ENCODE measurements at regions not wholly inside any gene's neighbourhood (a gene's known extent, or its start where the extent isn't known, plus 50 kb on each side); places are given as distances from the start of the nearest gene placed in this dataset.

DNA sequence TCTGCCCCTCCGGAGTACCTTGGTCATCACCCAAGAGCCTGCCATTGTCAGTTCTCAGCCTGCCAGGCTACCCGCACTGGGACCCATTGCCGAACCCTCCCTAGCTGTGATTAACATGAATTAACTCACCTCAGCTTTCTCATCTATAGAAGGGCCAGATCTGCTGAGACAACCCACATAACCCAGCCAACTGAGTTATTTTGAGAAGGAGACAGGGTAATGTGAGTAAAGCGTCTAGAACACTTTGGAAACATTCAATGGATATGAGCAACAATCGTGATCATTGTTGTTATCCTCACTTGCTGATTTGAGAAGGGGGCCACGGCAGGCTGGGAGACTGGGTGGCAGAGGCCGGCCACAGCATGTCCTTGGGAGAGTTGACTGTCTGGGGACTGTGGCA lies 196.8 kb downstream of the GLI2 start:
- Histone ChIP-seq H3K4me1 (ENCODE audit: control insufficient read depth in 1 of 2, insufficient read depth in 2 of 2, low read length in 2 of 2) (peaks cover 26 to 49% of the 10 kb centered on the region in 2 experiments), H3K9ac (ENCODE audit: low read length) (no peak overlapping the region), H3K4me2 (ENCODE audit: low read length) (no peak overlapping the region), H3K36me3 (ENCODE audit: control insufficient read depth in 1 of 2, insufficient read depth in 2 of 2, low read length in 2 of 2) (no peaks in the 10 kb centered on the region), H3K9me2 (ENCODE audit: insufficient read depth) (no peaks in the 10 kb centered on the region), H3K4me3 (replicated peaks in 1 of 2; ENCODE audit: low read depth in 1 of 2, low read length in 2 of 2) (no peak overlapping the region), H3K9me3 (ENCODE audit: control insufficient read depth in 1 of 2, insufficient read depth in 1 of 2, low read depth in 1 of 2, low read length in 2 of 2) (no peaks in the 10 kb centered on the region; a peak in 1 of 4 replicates), H4K20me1 (ENCODE audit: insufficient read depth) (no peaks in the 10 kb centered on the region), H3K79me2 (ENCODE audit: insufficient read depth, low read length) (no peaks in the 10 kb centered on the region), H3K27me3 (ENCODE audit: insufficient read depth, low read length) (peaks cover 4% of the 10 kb centered on the region; the same call in 1 of the 2 replicates), H2AFZ (ENCODE audit: low read depth, low read length, poor library complexity, severe bottlenecking) (no peak overlapping the region), H3K27ac (ENCODE audit: low read depth, low read length) (no peak overlapping the region)
- no peak for DNase-seq (ENCODE audit: low read depth, low spot score)
- CTCF ChIA-PET: no interaction called here
- BruUV-seq (replicated peaks): no TSS peak
- RAD21 ChIA-PET (ENCODE audit: low non-redundant PET in 1 of 2, low total read pairs in 2 of 2, uncharacterized antibody in 2 of 2, unreplicated experiment in 2 of 2): no interaction called here
- no peak for TF ChIP-seq SIN3A (IDR thresholded peaks at IDR 0.05; ENCODE audit: low read depth)
- TF ChIP-seq EGR1 (IDR thresholded peaks at IDR 0.05; ENCODE audit: low read depth): no peak
- TF ChIP-seq EZH2phosphoT487 (IDR thresholded peaks at IDR 0.05; ENCODE audit: borderline replicate concordance): no peak
- no peak for TF ChIP-seq POLR2AphosphoS5 (IDR thresholded peaks at IDR 0.05; ENCODE audit: low read depth, low read length)
- TF ChIP-seq FOSL1 (IDR thresholded peaks at IDR 0.05; ENCODE audit: low read depth): no peak
- TF ChIP-seq, protein P1, sequence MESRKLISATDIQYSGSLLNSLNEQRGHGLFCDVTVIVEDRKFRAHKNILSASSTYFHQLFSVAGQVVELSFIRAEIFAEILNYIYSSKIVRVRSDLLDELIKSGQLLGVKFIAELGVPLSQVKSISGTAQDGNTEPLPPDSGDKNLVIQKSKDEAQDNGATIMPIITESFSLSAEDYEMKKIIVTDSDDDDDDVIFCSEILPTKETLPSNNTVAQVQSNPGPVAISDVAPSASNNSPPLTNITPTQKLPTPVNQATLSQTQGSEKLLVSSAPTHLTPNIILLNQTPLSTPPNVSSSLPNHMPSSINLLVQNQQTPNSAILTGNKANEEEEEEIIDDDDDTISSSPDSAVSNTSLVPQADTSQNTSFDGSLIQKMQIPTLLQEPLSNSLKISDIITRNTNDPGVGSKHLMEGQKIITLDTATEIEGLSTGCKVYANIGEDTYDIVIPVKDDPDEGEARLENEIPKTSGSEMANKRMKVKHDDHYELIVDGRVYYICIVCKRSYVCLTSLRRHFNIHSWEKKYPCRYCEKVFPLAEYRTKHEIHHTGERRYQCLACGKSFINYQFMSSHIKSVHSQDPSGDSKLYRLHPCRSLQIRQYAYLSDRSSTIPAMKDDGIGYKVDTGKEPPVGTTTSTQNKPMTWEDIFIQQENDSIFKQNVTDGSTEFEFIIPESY (IDR thresholded peaks at IDR 0.05; ENCODE audit: extremely low read depth, insufficient replicate concordance, low read length): no peak
- TF ChIP-seq RAD21 (IDR thresholded peaks at IDR 0.05; ENCODE audit: low read depth): no peak
- TF ChIP-seq, protein P2, sequence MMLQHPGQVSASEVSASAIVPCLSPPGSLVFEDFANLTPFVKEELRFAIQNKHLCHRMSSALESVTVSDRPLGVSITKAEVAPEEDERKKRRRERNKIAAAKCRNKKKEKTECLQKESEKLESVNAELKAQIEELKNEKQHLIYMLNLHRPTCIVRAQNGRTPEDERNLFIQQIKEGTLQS (IDR thresholded peaks at IDR 0.05): no peak
- no peak for TF ChIP-seq EZH2 (IDR thresholded peaks at IDR 0.05)
- TF ChIP-seq CBX3 (IDR thresholded peaks at IDR 0.05; ENCODE audit: low read depth): no peak
- TF ChIP-seq, protein P3, sequence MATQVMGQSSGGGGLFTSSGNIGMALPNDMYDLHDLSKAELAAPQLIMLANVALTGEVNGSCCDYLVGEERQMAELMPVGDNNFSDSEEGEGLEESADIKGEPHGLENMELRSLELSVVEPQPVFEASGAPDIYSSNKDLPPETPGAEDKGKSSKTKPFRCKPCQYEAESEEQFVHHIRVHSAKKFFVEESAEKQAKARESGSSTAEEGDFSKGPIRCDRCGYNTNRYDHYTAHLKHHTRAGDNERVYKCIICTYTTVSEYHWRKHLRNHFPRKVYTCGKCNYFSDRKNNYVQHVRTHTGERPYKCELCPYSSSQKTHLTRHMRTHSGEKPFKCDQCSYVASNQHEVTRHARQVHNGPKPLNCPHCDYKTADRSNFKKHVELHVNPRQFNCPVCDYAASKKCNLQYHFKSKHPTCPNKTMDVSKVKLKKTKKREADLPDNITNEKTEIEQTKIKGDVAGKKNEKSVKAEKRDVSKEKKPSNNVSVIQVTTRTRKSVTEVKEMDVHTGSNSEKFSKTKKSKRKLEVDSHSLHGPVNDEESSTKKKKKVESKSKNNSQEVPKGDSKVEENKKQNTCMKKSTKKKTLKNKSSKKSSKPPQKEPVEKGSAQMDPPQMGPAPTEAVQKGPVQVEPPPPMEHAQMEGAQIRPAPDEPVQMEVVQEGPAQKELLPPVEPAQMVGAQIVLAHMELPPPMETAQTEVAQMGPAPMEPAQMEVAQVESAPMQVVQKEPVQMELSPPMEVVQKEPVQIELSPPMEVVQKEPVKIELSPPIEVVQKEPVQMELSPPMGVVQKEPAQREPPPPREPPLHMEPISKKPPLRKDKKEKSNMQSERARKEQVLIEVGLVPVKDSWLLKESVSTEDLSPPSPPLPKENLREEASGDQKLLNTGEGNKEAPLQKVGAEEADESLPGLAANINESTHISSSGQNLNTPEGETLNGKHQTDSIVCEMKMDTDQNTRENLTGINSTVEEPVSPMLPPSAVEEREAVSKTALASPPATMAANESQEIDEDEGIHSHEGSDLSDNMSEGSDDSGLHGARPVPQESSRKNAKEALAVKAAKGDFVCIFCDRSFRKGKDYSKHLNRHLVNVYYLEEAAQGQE (IDR thresholded peaks at IDR 0.05; ENCODE audit: low read depth): no peak
- intact Hi-C loops (cut with micrococcal nuclease): no loop called here
- POLR2A ChIA-PET: no interaction called here
- ATAC-seq: no peak
